GM18907 (cell line): ENCODE measurements at regions not wholly inside any gene's neighbourhood (a gene's known extent, or its start where the extent isn't known, plus 50 kb on each side); places are given as distances from the start of the nearest gene placed in this dataset.
A peak's percentile ranks its signal among the peaks of the same experiment; 100 is the strongest.

ENCODE experiments used
- ATAC-seq: cut with Tn5 transposase; IDR thresholded peaks from one replicate; pipeline ENCODE4 v1.9.1; 2021; ENCODE audit warnings: mild to moderate bottlenecking, moderate library complexity; ENCODE audit not compliant: unreplicated experiment

DNA sequence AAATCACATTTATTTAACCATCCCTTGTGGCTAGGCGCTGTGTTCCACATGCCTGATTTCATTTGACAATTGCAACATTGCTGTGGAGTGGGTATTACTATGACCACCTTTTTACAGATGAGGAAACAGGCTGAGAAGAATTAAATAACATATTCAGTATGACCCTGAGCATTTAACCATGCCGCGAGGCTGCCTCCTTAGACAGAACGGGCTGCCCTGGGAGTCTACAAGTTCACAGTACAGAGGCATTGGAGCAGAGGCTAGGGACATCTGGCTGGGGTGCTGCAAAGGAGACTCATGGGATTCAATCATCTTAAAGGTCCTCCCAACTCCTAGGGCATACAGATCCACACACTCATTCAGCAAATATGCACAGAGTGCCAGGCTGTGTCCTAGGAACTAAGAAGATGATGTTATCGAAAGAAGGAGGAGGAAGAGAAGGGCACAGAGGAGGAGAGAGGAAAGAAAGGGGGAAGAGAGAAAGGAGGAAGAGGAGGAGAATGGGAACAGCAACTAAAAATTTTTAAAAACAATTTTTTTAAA is 164.7 kb upstream of the CCND2 start:
- no peak for ATAC-seq

DNA sequence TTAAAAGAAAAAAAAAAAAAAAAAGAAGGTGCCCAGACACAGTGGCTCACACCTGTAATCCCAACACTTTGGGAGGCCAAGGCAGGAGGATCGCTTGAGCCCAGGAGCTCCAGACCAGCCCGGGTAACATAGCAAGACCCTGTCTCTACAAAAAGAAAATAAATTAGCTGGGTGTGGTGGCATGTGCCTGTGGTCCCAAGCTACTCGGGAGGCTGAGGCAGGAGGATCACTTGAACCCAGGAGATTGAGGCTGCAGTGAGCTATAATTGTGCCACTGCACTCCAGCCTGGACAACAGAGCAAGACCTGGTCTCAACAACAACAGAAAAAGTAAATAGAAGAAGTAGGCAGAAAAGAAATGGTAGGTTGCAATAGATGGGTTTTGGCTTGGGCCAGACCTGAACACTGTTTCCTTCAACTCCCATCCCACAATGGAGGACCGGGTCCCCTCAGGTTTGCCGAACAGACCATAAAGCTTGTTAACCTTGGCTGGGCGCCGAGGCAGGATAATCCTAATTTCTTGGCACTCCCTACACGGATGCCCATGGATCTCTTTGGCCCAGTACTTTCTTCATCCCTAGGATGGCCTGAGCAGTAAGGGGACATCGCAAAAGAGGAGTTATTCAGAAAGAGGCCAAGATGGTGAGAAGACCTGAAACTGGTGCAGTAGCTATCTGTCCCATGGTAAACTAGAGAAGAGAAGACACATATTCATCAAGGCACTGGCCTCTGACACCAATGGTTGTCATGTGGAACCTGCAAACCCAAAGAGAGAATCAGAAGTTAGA is 165.5 kb upstream of the CCND2 start:
- ATAC-seq = no peak

DNA sequence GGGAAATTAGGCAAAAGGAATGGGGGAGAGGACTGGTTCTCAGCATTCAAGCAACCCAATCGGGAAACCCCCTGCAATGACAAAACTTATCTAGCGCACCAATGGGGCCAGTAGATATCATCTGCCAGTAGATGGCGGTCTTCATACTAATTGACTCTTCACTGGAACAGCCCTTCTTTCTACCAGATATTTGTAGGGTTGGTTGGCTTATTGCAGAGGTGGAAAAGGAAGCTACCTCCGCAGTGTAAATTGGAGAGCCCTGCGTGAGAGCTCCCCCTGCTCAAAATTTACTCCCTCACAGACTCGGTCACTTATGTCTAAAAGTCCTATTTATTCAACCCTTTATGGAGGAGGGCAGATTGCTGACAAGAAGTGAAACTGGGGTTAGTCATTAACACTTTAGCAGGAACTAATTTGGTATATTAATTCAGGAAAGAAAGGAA is 166.1 kb upstream of the CCND2 start:
- peak; percentile 87 for ATAC-seq

DNA sequence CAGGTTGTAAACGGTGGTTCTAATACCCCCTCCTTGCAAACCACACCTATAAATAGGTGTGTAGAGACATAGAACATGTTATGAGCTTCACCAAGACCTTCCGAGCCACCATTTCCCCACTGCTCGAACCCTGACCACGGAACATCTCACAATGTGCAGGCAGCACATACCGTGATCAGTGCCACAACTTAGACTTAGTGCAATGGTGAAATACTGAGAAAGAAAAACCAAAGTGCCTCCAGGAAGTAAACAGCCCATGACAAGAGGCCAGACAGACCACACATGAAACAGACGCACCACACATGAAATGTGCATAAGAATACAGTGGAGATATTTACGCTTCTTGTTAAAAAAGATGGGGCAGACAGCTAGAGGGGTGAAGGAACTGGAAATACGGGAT is 166.9 kb upstream of the CCND2 start:
- no peak for ATAC-seq

DNA sequence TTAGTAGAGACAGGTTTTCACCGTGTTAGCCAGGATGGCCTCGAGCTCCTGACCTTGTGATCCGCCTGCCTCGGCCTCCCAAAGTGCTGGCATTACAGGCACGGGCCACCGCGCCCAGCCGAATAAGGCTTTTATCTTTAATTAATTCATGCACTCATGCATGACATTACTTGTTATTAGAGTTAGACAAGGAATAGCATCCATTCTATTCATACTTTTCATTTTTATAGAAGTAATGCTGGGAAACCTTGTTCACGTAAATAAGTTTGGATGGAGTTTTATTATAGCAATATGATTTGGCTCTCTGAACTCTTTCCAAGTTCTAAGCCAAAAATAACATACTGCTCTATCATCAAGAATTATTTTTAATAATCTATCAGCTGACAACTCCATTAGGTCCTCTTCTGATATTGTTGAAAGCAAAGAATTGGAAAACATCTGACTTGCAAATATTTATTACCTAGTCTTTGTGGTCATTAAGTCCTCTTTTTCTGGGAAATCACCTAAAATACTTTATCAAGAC is 168.8 kb upstream of the CCND2 start:
- ATAC-seq = no peak

DNA sequence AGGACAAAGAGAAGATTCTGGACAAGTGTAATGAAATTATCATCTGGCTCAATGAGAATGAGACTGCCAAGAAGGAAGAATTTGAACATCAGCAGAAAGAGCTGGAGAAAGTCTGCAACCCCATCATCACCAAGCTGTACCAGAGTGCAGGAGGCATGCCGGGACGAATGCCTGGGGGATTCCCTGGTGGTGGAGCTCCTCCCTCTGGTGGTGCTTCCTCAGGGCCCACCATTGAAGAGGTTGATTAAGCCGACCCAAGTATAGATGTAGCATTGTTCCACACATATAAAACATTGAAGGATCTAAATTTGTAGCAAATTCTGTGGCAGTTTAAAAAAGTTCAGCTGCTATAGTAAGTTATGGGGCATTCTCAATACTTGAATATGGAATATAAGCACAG is 174.3 kb upstream of the CCND2 start:
- ATAC-seq = no peak

DNA sequence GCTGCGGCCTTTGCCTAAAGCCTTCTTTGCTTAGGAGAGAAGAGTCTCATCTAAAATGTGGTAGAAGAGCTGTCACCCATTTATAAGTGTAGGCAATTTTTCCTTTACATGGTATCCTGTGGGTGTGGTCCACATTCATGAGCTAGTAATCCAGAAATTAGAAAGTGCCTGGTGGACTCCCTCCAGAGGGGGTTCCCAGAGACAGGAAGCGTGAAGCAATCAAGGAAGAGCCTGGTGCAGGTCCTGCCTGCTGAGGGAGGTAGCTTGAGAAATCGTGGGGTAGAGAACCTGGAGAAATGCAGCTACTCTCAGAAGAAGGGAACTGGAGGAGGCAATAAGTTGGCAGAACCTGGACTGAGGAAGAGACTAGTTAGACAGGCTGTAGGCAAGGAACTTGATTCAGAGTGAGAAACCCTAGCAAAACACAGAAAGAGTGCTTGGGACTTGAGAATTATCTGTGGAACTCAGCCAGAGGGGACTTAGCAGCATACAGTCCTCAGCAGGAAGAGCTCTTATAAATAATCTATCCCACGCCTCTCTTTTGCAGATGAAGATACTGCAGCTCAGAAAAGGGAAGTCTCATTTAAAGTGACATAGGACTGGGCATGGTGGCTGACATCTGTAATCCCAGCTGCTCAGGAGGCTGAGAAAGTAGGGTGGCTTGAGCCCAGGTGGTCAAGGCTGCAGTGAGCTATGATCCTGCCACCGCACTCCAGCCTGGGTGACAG is 182.4 kb upstream of the CCND2 start:
- no peak for ATAC-seq

DNA sequence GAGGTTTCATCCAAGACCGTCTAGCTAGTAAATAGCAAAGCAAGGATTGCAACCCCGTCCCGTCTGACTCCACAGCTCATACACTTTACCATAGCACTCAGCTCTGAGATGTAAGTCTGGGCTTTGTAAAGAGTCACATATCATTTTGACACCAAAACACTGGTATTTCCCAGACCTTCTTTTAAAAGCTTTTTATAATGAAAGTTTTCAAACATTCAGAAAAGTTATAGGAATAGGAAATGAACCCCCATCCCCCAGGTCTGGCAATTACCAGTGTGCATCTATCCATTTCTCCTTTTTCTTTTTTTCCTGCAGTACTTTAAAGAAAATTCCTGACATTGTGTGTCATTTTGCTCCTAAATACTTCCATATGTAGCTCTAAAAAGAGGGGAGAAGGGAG is 183.6 kb upstream of the CCND2 start:
- no peak for ATAC-seq

DNA sequence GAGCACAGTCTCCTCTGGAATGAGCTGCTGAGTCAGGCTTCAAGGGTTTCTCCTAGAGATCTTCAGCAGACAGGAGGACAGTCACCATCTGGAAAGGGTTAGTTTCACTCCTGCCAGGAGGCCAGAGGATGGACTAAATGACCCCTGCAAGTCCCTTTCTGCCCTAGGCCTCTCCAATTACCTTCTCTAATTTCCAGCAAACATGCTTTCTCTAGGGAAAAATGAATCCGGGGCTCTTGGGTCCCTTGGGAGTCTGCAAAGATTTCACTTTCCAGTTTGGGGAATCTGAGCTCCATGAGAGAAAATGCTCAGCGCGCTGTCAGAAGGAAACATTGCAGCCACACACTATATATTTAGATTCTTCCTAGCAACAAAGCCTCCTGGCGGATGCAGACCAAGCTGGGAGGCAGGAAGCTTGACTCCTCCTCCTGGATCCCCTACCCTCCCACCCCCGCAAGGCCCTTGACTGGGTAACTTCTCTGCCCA is 184.4 kb upstream of the CCND2 start:
- no peak for ATAC-seq

DNA sequence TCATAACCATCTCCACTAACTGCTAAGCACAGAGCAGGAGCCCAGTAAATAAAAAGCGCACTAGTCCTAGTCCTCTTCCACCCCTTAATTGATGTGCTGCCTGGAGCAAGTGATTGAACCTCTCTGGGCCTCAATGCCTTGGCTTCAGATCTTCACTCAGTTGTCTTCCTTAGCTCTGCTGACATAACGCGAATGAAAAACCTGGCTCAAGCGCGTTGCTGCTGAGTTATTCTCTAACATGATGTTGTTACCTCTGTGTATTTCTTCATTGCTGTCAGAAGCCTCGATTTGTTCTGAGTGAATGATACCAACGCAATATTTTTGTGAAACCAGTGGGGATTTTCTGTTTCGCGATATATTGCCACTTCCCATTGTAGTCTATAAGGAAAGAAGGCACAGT is 185.1 kb upstream of the CCND2 start:
- no peak for ATAC-seq

DNA sequence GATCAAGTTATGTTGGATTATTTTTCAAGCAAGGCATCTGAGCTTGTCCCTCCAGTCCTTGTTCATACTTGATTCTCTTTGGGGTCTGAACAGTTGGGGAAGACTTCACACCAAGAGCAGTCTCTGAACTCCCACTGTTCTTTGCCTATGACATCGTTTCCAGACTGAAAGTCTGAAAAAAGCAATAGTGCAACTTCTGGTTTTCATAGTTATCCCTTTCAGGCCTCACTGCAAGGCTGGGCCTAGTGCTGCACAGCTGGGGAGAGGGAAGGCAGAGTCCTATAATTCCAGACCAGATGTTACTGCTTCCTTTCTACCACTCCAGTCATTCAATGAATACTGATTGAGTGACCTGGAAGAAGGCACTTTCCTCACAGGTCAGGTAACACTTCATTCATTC is 187.1 kb upstream of the CCND2 start:
- no peak for ATAC-seq

DNA sequence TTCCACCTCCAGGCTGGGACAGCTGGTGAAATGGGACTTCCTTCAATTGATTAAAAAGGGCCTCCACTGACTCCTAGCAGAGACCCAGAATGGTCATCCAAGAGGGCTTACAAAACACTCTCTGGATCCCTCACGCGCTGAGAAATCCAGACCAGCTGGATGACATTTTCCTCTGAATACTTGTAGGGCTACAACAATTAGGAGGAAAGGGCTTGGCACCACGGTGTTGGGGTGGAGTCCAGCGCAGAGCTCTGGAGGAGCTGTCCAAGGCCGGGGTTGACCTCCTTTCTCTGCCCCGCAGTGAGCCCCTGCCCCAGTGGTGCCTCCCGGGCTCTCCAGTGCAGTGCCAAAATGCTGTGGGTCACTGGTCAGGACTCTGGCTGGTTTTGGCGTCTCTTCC is 189.0 kb upstream of the CCND2 start:
- ATAC-seq = no peak

DNA sequence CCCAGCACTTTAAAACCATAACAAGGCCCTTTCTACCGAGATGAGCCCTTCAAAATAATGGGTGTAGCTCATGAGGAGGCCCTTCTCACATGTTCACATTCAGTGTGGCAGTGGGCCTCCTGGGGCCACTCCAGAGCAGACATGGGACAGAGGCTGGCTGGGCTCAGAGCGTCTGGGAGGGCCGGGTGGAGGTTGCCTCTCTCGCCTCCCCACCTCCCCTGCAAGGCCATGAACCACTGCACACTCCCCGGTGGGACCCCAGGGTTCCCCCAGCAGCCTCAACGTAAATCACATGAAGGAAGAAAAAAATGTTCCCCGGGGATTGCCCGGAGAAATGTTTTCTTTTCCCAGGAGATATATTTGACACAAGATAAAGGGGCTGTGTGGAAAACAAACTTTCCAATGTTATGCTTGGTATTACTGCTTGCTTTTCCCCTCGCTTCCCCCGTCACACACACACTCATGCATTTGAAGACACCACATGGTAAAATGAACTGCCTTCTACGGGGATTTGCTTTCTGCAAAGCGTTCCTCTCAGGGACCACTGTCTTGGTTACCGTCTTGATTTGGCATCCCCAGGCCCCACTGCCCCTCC is 190.7 kb upstream of the CCND2 start:
- ATAC-seq = no peak

DNA sequence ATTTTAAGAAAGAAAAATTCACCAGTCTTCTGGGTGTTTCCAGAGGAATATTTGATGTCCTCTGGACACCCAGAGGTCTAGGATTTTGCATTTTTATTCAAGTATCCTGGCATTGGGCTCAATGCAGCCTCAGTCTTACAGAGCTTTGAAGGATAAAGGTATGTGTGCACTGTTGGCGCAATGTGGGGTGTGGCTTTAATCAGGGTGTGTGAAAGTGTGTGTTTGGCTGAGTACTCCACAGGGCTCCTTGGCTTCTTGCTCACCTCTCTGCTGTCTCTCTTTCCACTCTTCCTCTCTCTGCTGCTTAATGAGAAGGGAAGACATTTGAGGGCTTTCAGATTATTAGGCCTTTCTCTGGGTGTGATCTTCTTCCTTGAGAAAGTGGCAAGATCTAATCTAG is 193.3 kb upstream of the CCND2 start:
- ATAC-seq = no peak

DNA sequence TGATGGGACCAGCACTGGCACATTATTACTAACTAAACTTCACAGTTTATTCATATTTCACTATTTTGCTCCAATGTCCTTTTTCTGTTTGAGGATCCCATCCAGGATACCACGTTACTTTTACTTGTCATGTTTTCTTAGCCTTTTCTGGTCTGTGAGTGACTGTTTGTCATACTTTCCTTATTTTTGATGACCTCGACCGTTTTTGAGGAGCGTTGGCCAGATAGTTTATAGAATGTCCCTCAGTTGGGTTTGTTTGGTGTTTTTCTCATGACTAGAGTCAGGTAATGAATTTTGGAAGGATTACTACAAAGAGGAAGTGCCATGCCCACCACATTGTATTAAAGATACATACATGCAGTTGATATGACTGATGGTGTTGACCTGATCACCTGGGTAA is 199.4 kb upstream of the CCND2 start:
- no peak for ATAC-seq

DNA sequence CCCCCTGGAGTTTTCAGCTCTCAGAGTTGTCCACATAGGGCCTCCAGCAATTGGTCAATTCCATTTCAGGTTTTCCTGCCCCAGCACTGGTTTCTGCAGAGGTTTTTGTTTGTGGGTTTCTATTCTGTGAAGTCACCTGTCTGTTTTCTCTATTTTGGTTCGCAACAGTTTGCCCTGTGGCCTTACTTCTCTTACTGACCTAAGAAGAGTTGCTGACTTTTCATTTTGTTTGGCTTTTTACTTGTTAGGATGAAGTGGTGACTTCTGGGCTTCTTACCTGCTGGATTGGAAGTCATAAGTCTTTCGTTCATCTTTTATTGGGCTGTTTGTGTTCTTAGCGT is 196.4 kb upstream of the PARP11 start:
- ATAC-seq = no peak

DNA sequence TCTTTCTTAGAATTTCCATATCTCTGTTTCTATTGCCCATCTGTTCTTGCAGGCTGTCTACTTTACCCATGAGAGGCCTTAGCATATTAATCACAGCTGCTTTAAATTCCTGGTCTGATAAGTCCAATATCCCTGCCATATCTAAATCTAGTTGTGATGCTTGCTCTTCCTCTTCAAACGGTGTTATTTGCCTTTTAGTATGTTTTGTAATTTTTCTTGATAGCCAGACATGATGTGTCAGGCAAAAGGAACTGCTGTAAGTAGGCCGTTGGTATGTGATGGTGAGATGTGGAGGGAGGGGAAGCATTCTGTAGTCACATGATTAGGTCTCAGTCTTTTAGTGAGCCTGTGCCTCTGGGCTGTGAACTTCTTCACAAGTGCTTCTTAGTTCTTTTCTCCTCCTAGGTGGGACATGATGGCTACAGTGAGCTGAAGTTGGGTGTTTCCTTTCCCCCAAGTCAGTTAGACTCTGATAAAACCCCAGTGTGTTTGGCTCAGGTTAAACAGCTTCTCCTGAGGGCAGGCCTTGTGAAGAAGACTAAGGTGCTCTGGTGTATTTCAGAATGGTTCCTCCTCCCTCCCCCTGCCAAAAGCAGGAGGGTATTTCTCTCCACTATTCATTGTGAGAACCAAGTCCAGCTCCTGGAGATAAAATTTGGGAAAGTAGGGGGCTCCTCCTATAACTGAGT is 195.9 kb upstream of the PARP11 start:
- no peak for ATAC-seq

DNA sequence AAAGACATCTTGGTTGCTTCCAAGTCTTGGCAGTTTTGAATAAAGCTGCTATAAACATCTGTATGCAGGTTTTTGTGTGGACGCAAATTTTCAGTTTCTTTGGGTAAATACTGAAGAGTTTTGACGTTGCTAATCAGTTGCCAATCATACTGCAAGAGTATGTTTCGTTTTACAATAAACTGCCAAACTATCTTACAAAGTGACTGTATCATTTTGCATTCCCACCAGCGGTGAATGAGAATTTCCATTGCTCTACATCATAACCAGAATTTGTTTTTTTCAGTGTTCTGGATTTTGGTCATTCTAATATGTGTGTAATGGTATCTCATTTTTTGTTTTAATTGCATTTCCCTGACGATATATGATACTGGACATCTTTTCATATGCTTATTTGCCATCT is 190.8 kb upstream of the PARP11 start:
- ATAC-seq = no peak

DNA sequence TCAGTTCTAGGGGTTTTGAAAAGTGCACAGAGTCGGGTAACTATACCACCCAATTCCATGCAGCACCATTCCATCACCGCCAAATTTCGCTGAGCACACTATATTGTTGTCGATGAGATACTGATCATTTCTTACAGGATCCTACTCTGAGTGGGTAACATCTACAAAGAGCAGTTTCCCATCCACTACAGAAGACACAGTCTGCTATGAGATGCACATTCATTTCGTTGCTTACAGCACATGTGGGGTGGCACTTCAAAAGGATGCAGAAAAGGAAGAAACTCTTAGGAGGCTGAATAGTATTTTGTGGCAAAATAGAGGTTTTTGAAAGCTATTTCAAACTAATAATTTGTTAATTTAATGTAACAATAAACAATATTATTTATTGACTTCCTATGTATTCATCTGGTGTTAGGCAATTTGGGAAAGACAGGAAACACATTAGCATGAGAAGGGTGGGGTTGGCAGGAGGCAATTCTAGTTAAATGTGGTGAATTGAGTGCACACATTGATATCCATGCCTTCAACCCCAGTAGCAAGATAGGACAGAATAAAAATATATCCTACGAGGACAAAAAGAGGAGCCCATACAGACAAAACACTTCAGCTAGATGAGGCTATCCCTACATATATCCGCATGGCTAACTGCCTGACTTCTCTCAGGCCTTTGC is 186.8 kb upstream of the PARP11 start:
- ATAC-seq = no peak
